ENCODE measurements at regions not wholly inside any gene's neighbourhood (a gene's known extent, or its start where the extent isn't known, plus 50 kb on each side); places are given as distances from the start of the nearest gene placed in this dataset.
"Not testable (repeated sequence)": the region's sequence is repeated elsewhere in the genome, so short reads cannot be mapped to it uniquely, and the experiment has no call there.

DNA sequence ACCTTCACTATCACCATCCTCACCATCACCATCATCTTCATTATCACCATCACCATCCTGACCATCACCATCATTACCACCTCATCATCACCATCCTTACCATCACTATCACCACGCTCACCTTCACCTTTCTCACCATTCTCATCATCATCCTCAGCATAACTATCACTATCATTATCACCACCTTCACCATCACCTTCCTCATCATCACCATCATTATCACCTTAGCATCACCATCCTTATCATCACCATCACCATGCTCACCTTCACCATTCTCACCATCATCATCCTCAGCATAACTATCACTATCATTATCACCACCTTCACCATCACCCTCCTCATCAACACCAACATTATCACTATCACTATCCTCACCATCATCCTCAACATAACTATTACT, 397.8 kb upstream of the ZNF337 start:
- not testable (repeated sequence) for H3K27ac Mint-ChIP-seq; H3K4me1 Mint-ChIP-seq (ENCODE audit: low read depth); H3K36me3 Mint-ChIP-seq (ENCODE audit: low read depth); H3K4me3 Mint-ChIP-seq; H3K27me3 Mint-ChIP-seq (ENCODE audit: low read depth); H3K9me3 Mint-ChIP-seq

DNA sequence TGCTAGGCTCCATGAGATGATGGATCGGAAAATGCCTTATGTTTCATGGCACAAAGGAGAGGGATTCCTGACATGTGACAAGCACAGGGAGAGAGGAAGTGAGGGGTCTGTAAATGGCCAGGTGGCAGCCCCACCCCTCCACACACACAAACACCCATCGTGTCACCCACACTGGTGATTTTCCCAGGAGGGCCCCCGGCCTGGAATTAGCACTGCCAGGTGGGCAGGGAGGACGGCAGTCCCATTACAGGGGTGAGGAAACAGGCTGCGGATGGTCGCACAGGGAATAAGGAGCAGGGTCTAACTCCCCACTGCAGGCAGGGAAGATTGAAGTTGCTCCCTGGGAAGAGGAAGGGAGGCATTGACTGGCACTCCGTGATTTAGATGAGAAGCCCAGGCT, 395.3 kb upstream of the ZNF337 start:
- not testable (repeated sequence) for H3K36me3 Mint-ChIP-seq (ENCODE audit: low read depth); H3K9me3 Mint-ChIP-seq; H3K27me3 Mint-ChIP-seq (ENCODE audit: low read depth); H3K4me3 Mint-ChIP-seq; H3K4me1 Mint-ChIP-seq (ENCODE audit: low read depth); H3K27ac Mint-ChIP-seq

DNA sequence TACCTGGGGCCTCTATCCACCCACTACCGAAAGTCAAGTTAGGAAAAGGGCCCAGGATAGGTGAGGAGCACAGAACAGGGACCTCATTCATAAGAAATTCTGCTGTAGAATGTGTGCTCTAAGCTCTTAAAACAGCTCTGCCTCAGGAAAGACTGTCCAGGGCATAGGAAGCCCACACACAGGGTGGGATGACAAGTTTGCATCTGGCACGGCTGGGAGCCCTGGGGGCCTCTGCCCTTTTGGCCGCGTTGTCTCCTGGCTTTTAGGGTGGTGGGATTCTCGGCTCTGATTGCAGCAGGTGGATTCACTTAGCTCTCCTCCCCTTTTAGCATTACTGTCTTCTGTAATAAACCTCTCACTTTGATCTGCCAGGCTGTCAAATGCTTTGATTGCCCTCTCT, 389.5 kb upstream of the ZNF337 start:
- not testable (repeated sequence) for H3K27ac Mint-ChIP-seq; H3K4me3 Mint-ChIP-seq; H3K27me3 Mint-ChIP-seq (ENCODE audit: low read depth); H3K9me3 Mint-ChIP-seq; H3K4me1 Mint-ChIP-seq (ENCODE audit: low read depth); H3K36me3 Mint-ChIP-seq (ENCODE audit: low read depth)

DNA sequence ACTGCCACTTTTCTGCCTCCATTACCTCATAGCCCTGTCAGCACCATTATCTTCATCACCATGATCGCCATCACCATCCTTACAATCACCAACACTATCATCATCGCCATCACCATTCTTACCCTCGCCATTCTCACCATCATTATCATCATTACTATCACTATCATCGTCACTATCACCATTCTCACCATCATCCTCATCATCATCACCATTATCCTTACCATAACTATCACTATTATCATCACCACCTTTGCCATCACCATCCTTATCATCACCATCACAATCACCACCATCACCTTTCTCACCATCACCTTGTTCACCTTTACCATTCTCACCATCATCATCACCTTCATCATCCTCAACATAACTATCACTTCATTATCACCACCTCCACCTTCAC, 377.3 kb upstream of the ZNF337 start:
- not testable (repeated sequence) for H3K36me3 Mint-ChIP-seq (ENCODE audit: low read depth); H3K27ac Mint-ChIP-seq; H3K4me1 Mint-ChIP-seq (ENCODE audit: low read depth); H3K9me3 Mint-ChIP-seq; H3K27me3 Mint-ChIP-seq (ENCODE audit: low read depth); H3K4me3 Mint-ChIP-seq

DNA sequence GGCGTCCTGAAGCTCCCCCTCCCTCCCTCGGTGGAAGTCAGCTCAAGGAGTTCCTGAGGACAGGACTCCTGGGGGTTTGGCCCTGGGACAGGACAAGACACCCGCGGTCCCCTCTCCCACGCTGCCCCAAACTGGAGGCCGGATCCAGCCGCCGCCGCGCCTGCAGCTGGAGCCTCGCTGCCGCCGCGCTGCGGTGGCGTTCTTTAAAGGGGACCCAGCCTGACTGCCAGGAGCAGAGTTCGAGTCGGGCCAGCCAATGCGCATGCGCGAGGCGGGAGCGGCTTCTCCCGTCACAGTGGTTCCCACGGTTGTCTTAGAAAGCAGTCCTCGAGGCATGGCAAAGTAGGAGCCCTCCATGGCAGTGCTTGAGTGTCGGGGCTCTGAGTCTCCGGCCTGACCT, 362.7 kb upstream of the ZNF337 start:
- not testable (repeated sequence) for H3K27me3 Mint-ChIP-seq (ENCODE audit: low read depth); H3K9me3 Mint-ChIP-seq; H3K27ac Mint-ChIP-seq; H3K4me3 Mint-ChIP-seq; H3K4me1 Mint-ChIP-seq (ENCODE audit: low read depth); H3K36me3 Mint-ChIP-seq (ENCODE audit: low read depth)

DNA sequence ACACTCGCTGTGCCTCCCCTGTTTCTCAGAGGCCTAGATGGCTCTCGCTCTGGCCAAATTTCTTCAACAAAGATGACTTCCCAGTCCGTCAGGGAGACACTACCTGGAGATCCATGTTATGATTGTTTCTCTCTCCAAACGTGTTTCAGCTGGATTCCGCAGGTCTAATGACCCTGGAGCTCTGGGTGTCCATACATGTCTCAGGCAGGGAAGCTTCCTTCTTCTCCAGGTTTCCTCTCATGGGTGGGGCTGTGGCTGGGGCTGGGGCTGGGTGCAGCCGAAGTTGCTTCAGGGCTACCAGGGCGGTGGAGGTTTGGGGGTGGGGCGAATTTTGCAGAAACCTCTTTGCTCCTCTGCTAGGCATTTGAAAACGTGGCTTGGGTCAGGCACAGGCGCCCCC, 361.8 kb upstream of the ZNF337 start:
- H3K4me3 Mint-ChIP-seq; H3K27me3 Mint-ChIP-seq (ENCODE audit: low read depth); H3K27ac Mint-ChIP-seq; H3K4me1 Mint-ChIP-seq (ENCODE audit: low read depth); H3K36me3 Mint-ChIP-seq (ENCODE audit: low read depth); H3K9me3 Mint-ChIP-seq: not testable (repeated sequence)

DNA sequence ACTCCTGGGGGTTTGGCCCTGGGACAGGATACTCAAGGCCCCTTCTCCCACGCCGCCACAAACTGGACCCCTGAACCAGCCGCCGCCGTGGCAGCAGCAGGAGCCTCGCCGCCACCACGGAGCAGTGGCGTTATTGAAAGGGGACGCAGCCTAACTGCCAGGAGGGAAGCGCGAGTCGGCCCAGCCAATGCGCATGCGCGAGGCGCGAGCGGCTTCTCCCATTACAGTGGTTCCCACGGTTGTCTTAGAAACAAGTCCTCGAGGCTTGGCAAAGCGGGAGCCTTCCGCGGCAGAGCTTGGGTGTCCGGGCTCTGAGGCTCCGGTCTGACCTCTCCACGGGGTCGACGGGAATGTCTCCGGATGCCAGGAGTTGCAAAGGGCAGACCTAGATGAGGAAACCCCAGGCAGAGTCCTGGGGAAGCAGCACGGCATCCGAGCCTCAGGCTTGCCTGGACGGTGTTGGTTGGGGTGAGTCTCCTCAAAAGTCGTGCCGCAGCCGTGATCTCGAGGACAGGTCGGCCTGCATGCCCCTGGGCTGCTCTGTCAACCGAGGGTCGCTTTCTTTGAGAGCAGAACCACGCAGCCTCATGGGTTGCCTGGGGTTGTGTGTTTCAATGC, 360.6 kb upstream of the ZNF337 start:
- H3K27ac Mint-ChIP-seq; H3K4me3 Mint-ChIP-seq; H3K36me3 Mint-ChIP-seq (ENCODE audit: low read depth); H3K4me1 Mint-ChIP-seq (ENCODE audit: low read depth); H3K9me3 Mint-ChIP-seq; H3K27me3 Mint-ChIP-seq (ENCODE audit: low read depth): not testable (repeated sequence)

DNA sequence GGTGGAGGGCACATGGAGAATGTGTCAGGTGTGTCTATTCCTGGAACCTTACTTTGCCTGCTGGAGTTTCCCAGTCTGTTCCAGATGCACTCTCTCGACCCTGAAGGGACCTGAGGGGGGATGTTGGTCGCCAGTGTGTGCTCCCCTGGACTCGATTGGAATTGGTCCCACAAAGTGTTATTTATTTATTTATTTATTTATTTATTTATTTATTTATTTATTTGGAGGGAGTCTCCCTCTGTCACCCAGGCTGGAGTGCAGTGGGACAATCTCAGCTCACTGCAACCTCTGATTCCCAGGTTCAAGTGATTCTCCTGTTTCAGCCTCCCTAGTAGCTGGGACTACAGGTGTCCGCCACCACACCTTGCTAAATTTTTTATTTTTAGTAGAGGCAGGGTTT, 329.1 kb upstream of the ZNF337 start:
- not testable (repeated sequence) for H3K27ac Mint-ChIP-seq; H3K9me3 Mint-ChIP-seq; H3K27me3 Mint-ChIP-seq (ENCODE audit: low read depth); H3K4me1 Mint-ChIP-seq (ENCODE audit: low read depth); H3K4me3 Mint-ChIP-seq; H3K36me3 Mint-ChIP-seq (ENCODE audit: low read depth)

DNA sequence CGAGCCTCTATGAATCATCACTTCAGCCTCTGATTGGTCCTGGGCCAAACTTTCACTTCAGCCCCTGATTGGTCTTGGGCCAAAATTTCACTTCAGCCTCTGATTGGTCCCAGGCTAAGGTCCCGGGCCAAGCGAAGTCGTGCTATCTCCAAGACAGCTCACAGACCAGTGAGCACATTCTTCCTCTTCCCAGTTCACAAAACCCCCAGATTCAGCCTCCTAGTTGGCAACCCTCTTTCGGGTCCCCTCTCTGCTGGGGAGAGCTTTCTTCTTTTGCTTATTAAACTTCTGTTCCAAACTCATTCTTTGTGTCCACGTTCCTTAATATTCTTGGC, 314.3 kb upstream of the ZNF337 start:
- H3K4me3 Mint-ChIP-seq, result peak overlapping the region; percentile 89
- not testable (repeated sequence) for H3K27me3 Mint-ChIP-seq (ENCODE audit: low read depth); H3K27ac Mint-ChIP-seq; H3K9me3 Mint-ChIP-seq; H3K4me1 Mint-ChIP-seq (ENCODE audit: low read depth); H3K36me3 Mint-ChIP-seq (ENCODE audit: low read depth)

DNA sequence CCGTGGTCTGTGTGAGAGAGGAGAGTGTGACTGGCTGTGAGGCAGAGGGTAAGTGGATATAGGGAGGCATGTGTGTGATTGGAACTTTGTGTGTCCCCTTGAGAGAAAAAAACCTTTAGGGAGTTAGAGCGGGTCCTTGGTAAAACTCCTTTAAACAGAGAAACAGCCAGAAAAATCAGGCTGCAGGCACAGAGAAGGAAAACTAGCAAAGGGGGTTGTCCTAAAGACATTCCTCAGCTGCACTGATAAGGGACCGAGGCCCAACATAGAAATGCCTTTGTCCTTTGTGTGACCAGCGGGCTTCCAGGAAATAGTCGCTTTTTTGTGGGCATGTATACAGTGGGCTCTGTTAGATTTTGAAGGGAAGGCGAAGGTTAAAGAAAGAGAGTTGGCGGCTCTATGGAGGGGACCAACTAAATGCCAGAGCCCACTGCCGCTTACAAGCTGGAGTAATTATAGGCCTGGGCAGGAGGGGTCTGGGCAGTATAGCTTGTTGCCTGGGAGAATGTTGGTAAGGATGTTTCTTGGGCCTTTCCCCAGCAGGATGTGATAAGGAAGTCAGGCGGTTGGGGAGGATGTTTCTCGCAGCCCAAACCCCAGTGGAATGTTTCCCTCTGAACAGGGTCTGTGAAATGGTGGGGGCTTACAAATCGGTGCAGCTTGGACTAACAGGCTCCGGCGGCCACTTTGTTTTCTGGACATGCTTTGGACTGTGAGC, 313.7 kb upstream of the ZNF337 start:
- not testable (repeated sequence) for H3K27me3 Mint-ChIP-seq (ENCODE audit: low read depth); H3K9me3 Mint-ChIP-seq; H3K36me3 Mint-ChIP-seq (ENCODE audit: low read depth); H3K4me1 Mint-ChIP-seq (ENCODE audit: low read depth)
- Mint-ChIP-seq H3K4me3 (peak overlapping the region; percentile 89), H3K27ac (peak overlapping the region; percentile 87)

DNA sequence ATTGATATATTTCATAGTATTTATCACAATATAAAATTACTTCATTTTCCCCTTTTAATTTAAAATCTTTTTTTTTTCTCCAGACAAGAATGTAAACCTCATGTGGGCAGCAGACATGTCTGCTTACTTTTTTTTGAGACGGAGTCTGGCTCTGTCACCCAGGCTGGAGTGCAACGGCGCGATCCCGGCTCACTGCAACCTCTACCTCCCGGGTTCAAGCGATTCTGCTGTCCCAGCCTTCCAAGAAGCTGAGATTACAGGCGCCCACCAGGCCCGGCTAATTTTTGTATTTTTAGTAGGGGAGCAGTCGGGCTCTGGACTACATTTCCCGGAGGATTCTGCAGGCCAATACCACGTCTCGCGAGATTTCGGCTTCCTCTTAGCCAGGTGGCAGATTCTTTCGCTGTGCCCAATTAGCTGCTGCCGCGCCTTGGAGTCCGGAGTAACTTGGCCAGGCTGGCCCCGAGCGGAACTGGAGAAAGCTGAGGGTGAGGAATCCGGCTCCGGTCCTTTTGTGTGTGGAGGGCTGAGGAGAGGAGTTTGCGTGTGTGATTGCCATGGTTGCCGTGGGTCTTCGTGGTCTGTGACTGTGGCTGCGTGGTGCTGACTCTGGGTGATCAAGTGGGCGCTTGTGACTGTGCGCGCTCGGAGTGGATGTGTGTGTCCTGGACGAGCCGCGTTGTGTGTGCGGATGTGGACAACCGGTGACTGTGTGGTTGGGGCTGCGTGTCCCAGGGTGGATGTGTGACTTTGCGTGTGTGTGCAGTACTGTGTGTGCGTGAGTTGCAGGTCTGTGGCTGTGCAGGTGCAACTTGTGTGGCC, 313.0 kb upstream of the ZNF337 start:
- not testable (repeated sequence) for H3K36me3 Mint-ChIP-seq (ENCODE audit: low read depth); H3K4me1 Mint-ChIP-seq (ENCODE audit: low read depth)

DNA sequence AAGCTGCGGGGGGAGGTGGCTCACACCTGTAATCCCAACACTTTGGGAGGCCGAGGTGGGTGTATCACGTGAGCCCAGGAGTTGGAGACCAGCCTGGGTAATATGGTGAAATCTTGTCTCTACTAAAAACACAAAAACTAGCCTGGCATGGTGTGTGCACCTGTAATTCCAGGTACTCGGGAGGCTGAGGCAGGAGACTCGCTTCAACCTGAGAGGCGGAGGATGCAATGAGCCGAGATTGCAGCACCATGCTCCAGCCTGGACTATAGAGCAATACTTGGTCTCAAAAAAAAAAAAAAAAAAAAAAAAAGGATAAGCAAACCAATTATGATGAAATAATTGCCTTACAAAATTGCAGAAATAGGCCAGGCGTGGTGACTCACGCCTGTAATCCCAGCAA, 311.4 kb upstream of the ZNF337 start:
- not testable (repeated sequence) for H3K4me3 Mint-ChIP-seq; H3K27ac Mint-ChIP-seq; H3K9me3 Mint-ChIP-seq; H3K27me3 Mint-ChIP-seq (ENCODE audit: low read depth); H3K4me1 Mint-ChIP-seq (ENCODE audit: low read depth); H3K36me3 Mint-ChIP-seq (ENCODE audit: low read depth)

More for the DNA sequence above, 313.0 kb upstream of the ZNF337 start:
- H3K9me3 Mint-ChIP-seq; H3K27me3 Mint-ChIP-seq (ENCODE audit: low read depth): not testable (repeated sequence)
- Mint-ChIP-seq H3K4me3 (peak overlapping the region; percentile 89), H3K27ac (peak overlapping the region; percentile 87)

DNA sequence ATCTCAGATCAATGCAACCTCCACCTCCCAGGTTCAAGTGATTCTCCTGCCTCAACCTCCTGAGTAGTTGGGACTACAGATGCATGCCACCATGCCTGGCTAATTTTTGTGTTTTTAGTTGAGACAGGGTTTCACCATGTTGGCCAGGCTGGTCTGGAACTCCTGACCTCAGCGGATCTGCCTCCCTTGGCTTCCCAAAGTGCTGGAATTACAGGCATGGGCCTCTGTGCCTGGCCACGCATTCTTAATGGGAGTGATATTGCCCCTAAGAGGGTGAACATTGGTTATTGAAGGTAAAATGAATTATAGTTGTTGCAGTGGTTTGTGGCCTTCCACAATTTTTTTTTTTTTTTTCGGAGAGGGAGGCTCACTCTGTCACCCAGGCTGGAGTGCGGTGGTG, 309.5 kb upstream of the ZNF337 start:
- H3K27me3 Mint-ChIP-seq (ENCODE audit: low read depth); H3K27ac Mint-ChIP-seq; H3K36me3 Mint-ChIP-seq (ENCODE audit: low read depth); H3K4me1 Mint-ChIP-seq (ENCODE audit: low read depth); H3K9me3 Mint-ChIP-seq; H3K4me3 Mint-ChIP-seq: not testable (repeated sequence)

DNA sequence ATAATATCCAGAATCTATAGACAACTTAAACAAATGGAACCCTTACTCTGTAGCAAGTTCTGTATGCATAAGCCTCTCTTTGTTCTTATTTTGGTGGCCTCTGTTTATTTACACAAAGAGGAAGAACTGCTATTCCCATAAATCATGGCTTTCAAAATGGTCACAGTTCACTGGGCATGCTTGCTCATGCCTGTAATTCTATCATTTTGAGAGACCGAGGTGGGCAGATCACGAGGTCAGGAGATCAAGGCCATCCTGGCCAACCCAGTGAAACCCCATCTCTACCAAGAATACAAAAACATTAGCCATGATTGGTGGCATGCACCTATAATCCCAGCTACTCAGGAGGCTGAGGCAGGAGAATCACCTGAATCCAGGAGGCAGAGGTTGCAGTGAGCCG, 307.3 kb upstream of the ZNF337 start:
- H3K4me1 Mint-ChIP-seq (ENCODE audit: low read depth); H3K9me3 Mint-ChIP-seq; H3K4me3 Mint-ChIP-seq; H3K27ac Mint-ChIP-seq; H3K27me3 Mint-ChIP-seq (ENCODE audit: low read depth); H3K36me3 Mint-ChIP-seq (ENCODE audit: low read depth): not testable (repeated sequence)

DNA sequence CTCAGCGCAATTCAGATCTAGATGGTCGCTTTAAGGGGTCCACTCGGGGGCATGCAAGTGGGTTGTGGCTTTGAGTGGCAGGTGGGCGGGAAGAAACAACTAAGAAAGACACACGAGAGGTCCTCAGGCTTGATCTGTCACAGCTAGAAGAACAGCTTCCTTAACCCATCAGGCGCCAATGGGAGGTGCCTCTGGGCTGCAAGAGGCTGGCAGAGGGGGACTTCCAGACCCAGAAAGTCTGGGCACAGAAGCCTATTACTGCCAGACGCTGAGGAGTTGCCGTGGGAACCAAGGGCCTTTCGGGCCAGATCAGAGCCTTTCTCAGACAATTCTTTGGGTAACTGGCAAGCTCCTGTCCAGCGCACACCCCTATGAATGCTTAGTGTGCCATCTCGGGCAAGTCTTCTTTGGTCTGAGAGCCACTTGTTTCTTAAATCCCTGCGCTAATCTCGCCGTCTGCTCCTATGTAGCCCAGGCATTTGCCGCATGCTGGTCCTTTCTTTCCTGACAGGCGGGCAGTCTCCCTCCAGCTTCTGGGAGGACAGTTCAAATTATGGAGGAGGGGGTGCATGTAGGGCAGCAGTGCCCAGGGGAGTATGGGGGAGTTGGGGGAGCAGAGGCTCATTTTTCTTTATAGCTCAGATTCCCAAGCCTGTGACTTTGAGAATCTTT, 300.9 kb upstream of the ZNF337 start:
- H3K4me3 Mint-ChIP-seq; H3K4me1 Mint-ChIP-seq (ENCODE audit: low read depth); H3K27ac Mint-ChIP-seq; H3K9me3 Mint-ChIP-seq; H3K36me3 Mint-ChIP-seq (ENCODE audit: low read depth); H3K27me3 Mint-ChIP-seq (ENCODE audit: low read depth): not testable (repeated sequence)

Measured in T-helper 1 cell treated with Interleukin-12 subunit alpha and Interleukin-12 subunit beta and Interleukin-4 antibody, amounts not matched to agents 30 μg/mL and 1 μg/mL, for 36 hours (primary cell).